ENCODE measurements at regions not wholly inside any gene's neighbourhood (a gene's known extent, or its start where the extent isn't known, plus 50 kb on each side); places are given as distances from the start of the nearest gene placed in this dataset.

DNA sequence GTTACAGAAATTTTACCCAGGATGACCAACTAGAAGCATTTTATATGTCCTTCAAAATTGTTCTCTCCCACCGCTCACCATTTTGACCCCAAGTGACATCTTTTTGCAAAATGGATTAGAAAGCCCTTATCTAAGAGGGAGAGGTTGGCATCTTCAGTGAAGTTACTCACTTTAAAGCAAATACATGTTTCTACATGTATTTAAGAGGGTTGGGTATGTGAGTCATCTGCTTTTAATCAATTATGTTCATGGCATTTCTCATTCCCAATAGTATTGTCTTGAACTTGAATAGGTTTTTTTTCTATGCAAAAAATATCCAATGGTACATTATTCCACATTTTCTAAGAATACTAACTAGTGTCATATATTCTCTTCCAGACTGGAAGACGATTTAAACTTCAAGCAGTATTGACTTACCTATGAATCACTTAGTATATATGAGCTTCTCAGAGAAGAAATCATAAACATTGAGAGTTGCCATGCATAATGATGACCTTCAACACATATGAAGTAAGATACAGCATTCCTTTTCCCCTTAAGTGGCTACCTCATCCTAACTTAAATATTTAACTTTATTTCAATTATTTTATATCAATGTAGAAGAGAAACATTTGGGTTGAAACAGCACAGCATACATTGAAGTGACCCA, 132.8 kb downstream of the POLR1F start:
- no peak overlapping the region for H3K18ac ChIP-seq (ENCODE audit: low read depth, low read length)
- no peak overlapping the region for H2AFZ ChIP-seq (replicated peaks; ENCODE audit: low read length, poor library complexity)
- no peaks in the 10 kb centered on the region for H4K20me1 ChIP-seq (ENCODE audit: insufficient read depth, low read length)
- in situ Hi-C loops (cut with MboI; ENCODE audit: low sequenced_read_pairs) = no loop called here
- no peak overlapping the region for H3K4me2 ChIP-seq (ENCODE audit: low read depth, low read length)
- no peak overlapping the region for H2BK120ac ChIP-seq (ENCODE audit: low read depth, low read length)
- no CpG with 5 or more reads among the region's 2 CpGs for WGBS, 2 experiments (ENCODE audit: extremely low coverage in 2 of 2, insufficient read length in 1 of 2)
- no peak overlapping the region for H2AK5ac ChIP-seq (ENCODE audit: low read depth, low read length)
- ATAC-seq (ENCODE audit: low read depth) (no peak), DNase-seq (no peak)
- BruUV-seq (replicated peaks) = no TSS peak
- no peaks in the 10 kb centered on the region for H3K27me3 ChIP-seq (ENCODE audit: control insufficient read depth, insufficient read depth, low read length)
- H3K56ac ChIP-seq (ENCODE audit: extremely low read depth, insufficient read depth, low read length) = no peak overlapping the region
- H4K91ac ChIP-seq (ENCODE audit: insufficient read depth, low read depth, low read length) = no peak overlapping the region
- H3K4me3 ChIP-seq (ENCODE audit: insufficient read depth, low read depth, low read length) = no peak overlapping the region
- no peak overlapping the region for H3K27ac ChIP-seq (ENCODE audit: insufficient read depth, low read length)
- ChIA-PET POLR2A (ENCODE audit: unreplicated experiment) (no interaction called here), CTCF (interaction anchor here (0.7 kb wide), 1 partner anchor 11 kb away, joined by 3 read pairs; no protein-coding TSS in a partner anchor)
- no peaks in the 10 kb centered on the region for H3K79me1 ChIP-seq (ENCODE audit: low read depth in 1 of 2, low read length in 2 of 2)
- H3K23ac ChIP-seq (ENCODE audit: low read depth, low read length) = no peak overlapping the region
- no peaks in the 10 kb centered on the region for H3K9me3 ChIP-seq (ENCODE audit: control insufficient read depth, insufficient read depth, low read length)
- H2BK5ac ChIP-seq (ENCODE audit: low read depth, low read length, poor library complexity, severe bottlenecking) = no peak overlapping the region
- no peak overlapping the region for H2BK20ac ChIP-seq (ENCODE audit: low read depth, low read length)
- H3K14ac ChIP-seq (replicated peaks; ENCODE audit: low read depth, low read length) = no peak overlapping the region
- dilution Hi-C loops (cut with HindIII; ENCODE audit: low sequenced_read_pairs, unreplicated experiment) = no loop called here
- H3K9ac ChIP-seq (ENCODE audit: low read depth, low read length) = no peak overlapping the region
- H4K5ac ChIP-seq (ENCODE audit: low read depth, low read length) = no peak overlapping the region
- no peak overlapping the region for H2AK9ac ChIP-seq (replicated peaks; ENCODE audit: low read depth, low read length, poor library complexity)
- no peak for TF ChIP-seq SMC3 (IDR thresholded peaks at IDR 0.05; ENCODE audit: low read depth, low read length)
- TF ChIP-seq BHLHE40 (IDR thresholded peaks at IDR 0.05; ENCODE audit: low read depth, low read length) = no peak
- TF ChIP-seq MAZ (IDR thresholded peaks at IDR 0.05; ENCODE audit: borderline replicate concordance, low read depth, low read length) = no peak
- no peak for TF ChIP-seq RFX5 (IDR thresholded peaks at IDR 0.05; ENCODE audit: low read depth, low read length)
- TF ChIP-seq CHD1 (IDR thresholded peaks at IDR 0.05; ENCODE audit: low read depth, low read length) = no peak
- TF ChIP-seq, protein P1, sequence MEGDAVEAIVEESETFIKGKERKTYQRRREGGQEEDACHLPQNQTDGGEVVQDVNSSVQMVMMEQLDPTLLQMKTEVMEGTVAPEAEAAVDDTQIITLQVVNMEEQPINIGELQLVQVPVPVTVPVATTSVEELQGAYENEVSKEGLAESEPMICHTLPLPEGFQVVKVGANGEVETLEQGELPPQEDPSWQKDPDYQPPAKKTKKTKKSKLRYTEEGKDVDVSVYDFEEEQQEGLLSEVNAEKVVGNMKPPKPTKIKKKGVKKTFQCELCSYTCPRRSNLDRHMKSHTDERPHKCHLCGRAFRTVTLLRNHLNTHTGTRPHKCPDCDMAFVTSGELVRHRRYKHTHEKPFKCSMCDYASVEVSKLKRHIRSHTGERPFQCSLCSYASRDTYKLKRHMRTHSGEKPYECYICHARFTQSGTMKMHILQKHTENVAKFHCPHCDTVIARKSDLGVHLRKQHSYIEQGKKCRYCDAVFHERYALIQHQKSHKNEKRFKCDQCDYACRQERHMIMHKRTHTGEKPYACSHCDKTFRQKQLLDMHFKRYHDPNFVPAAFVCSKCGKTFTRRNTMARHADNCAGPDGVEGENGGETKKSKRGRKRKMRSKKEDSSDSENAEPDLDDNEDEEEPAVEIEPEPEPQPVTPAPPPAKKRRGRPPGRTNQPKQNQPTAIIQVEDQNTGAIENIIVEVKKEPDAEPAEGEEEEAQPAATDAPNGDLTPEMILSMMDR (conservative IDR thresholded peaks at IDR 0.05; ENCODE audit: low read depth, low read length) = no peak
- TF ChIP-seq, protein P2, sequence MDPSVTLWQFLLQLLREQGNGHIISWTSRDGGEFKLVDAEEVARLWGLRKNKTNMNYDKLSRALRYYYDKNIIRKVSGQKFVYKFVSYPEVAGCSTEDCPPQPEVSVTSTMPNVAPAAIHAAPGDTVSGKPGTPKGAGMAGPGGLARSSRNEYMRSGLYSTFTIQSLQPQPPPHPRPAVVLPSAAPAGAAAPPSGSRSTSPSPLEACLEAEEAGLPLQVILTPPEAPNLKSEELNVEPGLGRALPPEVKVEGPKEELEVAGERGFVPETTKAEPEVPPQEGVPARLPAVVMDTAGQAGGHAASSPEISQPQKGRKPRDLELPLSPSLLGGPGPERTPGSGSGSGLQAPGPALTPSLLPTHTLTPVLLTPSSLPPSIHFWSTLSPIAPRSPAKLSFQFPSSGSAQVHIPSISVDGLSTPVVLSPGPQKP (IDR thresholded peaks at IDR 0.05; ENCODE audit: borderline replicate concordance, low read depth, low read length) = no peak
- TF ChIP-seq CEBPB (IDR thresholded peaks at IDR 0.05; ENCODE audit: low read depth, low read length) = no peak
- no peak for TF ChIP-seq MAFK (IDR thresholded peaks at IDR 0.05; ENCODE audit: low read depth, low read length)
- no peak for TF ChIP-seq POLR2A (IDR thresholded peaks at IDR 0.05; ENCODE audit: low read depth, low read length)
- TF ChIP-seq, protein P3, sequence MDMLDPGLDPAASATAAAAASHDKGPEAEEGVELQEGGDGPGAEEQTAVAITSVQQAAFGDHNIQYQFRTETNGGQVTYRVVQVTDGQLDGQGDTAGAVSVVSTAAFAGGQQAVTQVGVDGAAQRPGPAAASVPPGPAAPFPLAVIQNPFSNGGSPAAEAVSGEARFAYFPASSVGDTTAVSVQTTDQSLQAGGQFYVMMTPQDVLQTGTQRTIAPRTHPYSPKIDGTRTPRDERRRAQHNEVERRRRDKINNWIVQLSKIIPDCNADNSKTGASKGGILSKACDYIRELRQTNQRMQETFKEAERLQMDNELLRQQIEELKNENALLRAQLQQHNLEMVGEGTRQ (IDR thresholded peaks at IDR 0.05; ENCODE audit: low read depth, low read length) = no peak
- no peak for TF ChIP-seq RAD21 (IDR thresholded peaks at IDR 0.05; ENCODE audit: low read length)
- TF ChIP-seq RCOR1 (IDR thresholded peaks at IDR 0.05; ENCODE audit: insufficient replicate concordance, low read length) = no peak
- TF ChIP-seq NFE2L2 (IDR thresholded peaks at IDR 0.05; ENCODE audit: low read depth, low read length) = no peak
- no peak for TF ChIP-seq MXI1 (IDR thresholded peaks at IDR 0.05; ENCODE audit: borderline replicate concordance, low read depth, low read length)
- TF ChIP-seq FOS (IDR thresholded peaks at IDR 0.05; ENCODE audit: low read depth, low read length) = no peak
- no peak overlapping the region for H4K8ac ChIP-seq (ENCODE audit: low read depth in 2 of 2, low read length in 2 of 2)
- no peak overlapping the region for H3K4ac ChIP-seq (ENCODE audit: low read depth, low read length)
- H3K9me1 ChIP-seq (ENCODE audit: insufficient read depth, low read length) = no peaks in the 10 kb centered on the region
- intact Hi-C loops (cut with micrococcal nuclease) = no loop called here
- no peaks in the 10 kb centered on the region for H3K36me3 ChIP-seq (ENCODE audit: control insufficient read depth, insufficient read depth, low read length)
- no peaks in the 10 kb centered on the region for H3K4me1 ChIP-seq (ENCODE audit: control insufficient read depth, insufficient read depth, low read length)
- no peak overlapping the region for H2BK15ac ChIP-seq (ENCODE audit: low read depth, low read length)
